ENCODE measurements at regions not wholly inside any gene's neighbourhood (a gene's known extent, or its start where the extent isn't known, plus 50 kb on each side); places are given as distances from the start of the nearest gene placed in this dataset.

DNA sequence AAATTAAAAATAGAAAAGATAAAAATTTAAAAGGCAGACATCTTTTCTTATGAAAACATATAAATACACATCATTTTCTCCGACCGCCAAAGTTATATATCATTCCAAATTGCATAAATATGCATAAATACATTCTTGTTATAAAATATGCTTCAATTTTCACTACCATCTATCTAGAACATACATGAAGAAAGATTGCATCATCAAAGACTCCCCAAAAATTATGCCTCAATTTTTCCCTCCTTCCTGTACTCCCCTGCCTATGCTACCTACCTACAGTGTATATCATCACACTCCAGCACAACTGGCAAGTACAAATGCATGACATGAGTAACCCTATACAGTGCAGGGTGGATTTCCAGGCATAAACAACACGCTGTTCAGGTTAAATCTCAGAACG lies 49.9 kb upstream of the TENT5A start:
- TF ChIP-seq CTCF (IDR thresholded peaks at IDR 0.05; ENCODE audit: low read depth, low read length), result no peak
- TF ChIP-seq EZH2phosphoT487 (IDR thresholded peaks at IDR 0.05; ENCODE audit: low read depth), result no peak
